Loucy (cell line): ENCODE measurements at regions not wholly inside any gene's neighbourhood (a gene's known extent, or its start where the extent isn't known, plus 50 kb on each side); places are given as distances from the start of the nearest gene placed in this dataset.

Experiments
- CTCF ChIP-seq: fragments of 200-600 bp; sonication (generic); conservative IDR thresholded peaks from 2 replicates; pipeline ENCODE4 v1.5.1; 2014; ENCODE audit warnings: mild to moderate bottlenecking, antibody characterized with exemption, low read length
- EZH2phosphoT487 ChIP-seq: fragments of 200-600 bp; IDR thresholded peaks from 2 replicates; pipeline ENCODE4 v1.6.1; 2018; ENCODE audit warnings: antibody characterized with exemption, mild to moderate bottlenecking, moderate library complexity, borderline replicate concordance

- TF ChIP-seq CTCF: no peak
- no peak for TF ChIP-seq EZH2phosphoT487
These were observed 115.6 kb upstream of the MKLN1 start for GRCh38 chr7:131212114-131212513.
